ENCODE measurements at regions not wholly inside any gene's neighbourhood (a gene's known extent, or its start where the extent isn't known, plus 50 kb on each side); places are given as distances from the start of the nearest gene placed in this dataset.

DNA sequence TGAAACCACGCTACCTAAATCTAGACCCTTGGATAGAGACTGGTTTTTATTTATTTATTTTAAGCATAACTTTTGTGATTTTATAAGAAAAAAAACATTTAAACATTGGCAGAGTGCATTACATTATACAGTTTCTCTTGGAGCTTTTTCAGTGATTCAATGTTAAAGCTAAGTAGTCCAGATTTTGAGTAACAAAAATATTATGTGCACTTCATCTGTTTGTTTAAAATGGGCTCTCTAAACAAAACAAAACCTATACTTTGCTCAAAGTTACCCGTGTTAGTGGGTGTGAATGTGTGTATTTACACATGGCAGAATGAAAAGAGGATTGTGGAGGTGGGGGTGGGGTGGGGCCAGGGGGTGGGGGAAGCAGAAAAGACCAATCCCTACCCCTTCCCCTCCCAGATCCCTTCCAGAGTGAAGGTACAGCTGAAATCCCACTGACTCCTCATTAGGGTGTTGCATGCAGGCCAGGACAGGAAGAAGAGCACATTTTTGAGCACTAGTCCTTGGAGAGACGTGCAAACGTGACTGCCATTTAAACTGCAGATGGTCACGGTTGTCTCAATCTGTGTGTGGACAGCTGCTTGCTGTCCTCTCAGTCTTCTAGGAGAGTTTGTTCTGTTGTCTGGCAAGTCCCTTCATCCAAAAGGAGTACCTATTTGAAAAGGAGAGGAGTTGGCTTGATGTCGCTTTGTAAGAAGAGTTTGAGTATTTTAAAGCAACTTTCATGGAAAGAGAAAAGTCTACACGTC is 303.0 kb downstream of the ICOS start:
- H3K4me1 ChIP-seq: peaks cover 0 to under 1% (median 0%) of the 10 kb centered on the region in 4 donors

DNA sequence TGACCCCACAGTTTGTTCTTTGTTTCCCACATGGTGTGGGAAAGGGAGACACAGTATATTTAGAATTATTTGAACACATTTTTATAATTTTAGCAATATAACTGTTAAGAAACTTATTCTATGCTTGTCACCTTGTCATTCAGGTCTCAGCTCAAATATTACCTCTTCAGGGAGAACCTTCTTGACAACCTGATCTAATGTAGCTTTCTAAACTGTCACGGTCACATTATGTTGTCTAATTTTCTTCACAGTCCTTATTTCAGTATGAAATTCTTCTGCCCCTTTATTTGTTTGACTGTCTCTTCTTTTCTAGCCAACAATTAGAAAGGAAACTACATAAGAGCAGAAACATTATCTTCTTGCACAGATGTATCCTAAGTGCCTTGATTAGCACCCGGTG is 304.3 kb upstream of the PARD3B start:
- TF ChIP-seq CTCF (IDR thresholded peaks at IDR 0.05) (no peak), POLR2AphosphoS5 (IDR thresholded peaks at IDR 0.05) (no peak)
- intact Hi-C loops (cut with DNase I): no loop called here
- Histone ChIP-seq H3K36me3 (no peaks in the 10 kb centered on the region), H3K4me1 (peaks cover 0 to 8% (median 7%) of the 10 kb centered on the region in 4 donors), H3K27me3 (no peaks in the 10 kb centered on the region), H3K9me3 (no peaks in the 10 kb centered on the region), H3K4me3 (no peak overlapping the region), H3K27ac (no peak overlapping the region)
- WGBS, 2 donors: 85 to 88% methylated on average over 2 of the region's 2 CpGs
- no peak for DNase-seq

More for the DNA sequence above, 303.0 kb downstream of the ICOS start:
- Histone ChIP-seq H3K27ac (no peak overlapping the region), H3K36me3 (no peaks in the 10 kb centered on the region), H3K4me3 (no peak overlapping the region), H3K27me3 (no peaks in the 10 kb centered on the region), H3K9me3 (no peaks in the 10 kb centered on the region)
- TF ChIP-seq POLR2AphosphoS5 (IDR thresholded peaks at IDR 0.05) (no peak), EP300 (IDR thresholded peaks at IDR 0.05) (no peak), CTCF (IDR thresholded peaks at IDR 0.05) (no peak), POLR2A (IDR thresholded peaks at IDR 0.05) (no peak)
- DNase-seq: no peak
- WGBS, 2 donors: 61 to 74% methylated on average over 7 of the region's 7 CpGs
- intact Hi-C loops (cut with DNase I): no loop called here

DNA sequence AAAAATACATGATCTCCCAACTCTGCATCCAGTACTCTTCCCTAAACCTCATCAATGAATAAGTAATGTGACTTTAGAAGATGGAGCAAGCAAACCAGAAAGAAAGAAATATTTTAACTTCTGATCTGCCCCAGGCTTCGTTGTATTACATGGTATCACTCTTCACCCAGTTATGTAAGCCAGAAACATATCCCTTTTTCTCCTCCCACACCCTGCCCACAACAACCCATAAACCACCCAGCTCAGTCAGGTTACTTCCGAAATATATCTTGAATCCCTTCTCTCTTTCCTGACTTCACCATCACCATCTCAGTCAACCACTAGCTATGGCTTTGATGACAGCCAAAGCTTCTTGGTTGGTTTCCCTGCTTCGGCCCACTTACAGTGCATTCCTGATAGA is 295.8 kb upstream of the PARD3B start:
- intact Hi-C loops (cut with DNase I): no loop called here
- H3K36me3 ChIP-seq: no peaks in the 10 kb centered on the region
- 92% methylated on average over 3 of the region's 3 CpGs for WGBS, 2 donors
- no peak overlapping the region for H3K27ac ChIP-seq
- H3K4me1 ChIP-seq: peaks cover 0 to 35% (median 29%) of the 10 kb centered on the region in 4 donors
- TF ChIP-seq EP300 (IDR thresholded peaks at IDR 0.05) (no peak), POLR2A (IDR thresholded peaks at IDR 0.05) (no peak), POLR2AphosphoS5 (IDR thresholded peaks at IDR 0.05) (no peak), CTCF (IDR thresholded peaks at IDR 0.05) (no peak)
- no peak for DNase-seq
- H3K4me3 ChIP-seq: no peak overlapping the region
- H3K9me3 ChIP-seq: no peaks in the 10 kb centered on the region
- no peaks in the 10 kb centered on the region for H3K27me3 ChIP-seq

DNA sequence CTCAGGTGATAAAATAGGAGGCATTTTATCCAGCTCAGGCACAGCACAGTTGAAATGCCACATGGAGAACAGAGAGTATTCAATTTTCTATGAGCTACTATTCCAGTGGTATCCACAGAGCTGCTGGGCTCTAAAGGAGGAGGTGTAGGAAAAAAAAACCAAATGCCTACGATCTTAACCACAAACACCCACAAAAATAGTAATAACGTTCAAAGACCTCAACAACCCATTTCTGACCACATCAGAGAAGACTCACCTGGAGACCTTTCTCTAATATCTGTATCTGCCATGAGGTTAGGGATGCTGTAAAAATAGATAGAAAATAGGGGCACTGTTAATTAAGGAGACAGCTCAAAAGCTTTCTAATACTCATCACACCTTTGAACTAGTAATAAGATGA is 294.6 kb upstream of the PARD3B start:
- intact Hi-C loops (cut with DNase I): no loop called here
- no peak for DNase-seq
- no peak overlapping the region for H3K4me3 ChIP-seq
- no peaks in the 10 kb centered on the region for H3K9me3 ChIP-seq
- TF ChIP-seq POLR2A (IDR thresholded peaks at IDR 0.05) (no peak), CTCF (IDR thresholded peaks at IDR 0.05) (no peak), EP300 (IDR thresholded peaks at IDR 0.05) (no peak), POLR2AphosphoS5 (IDR thresholded peaks at IDR 0.05) (no peak)
- WGBS, 2 donors: 46 to 81% methylated on average over 2 of the region's 2 CpGs
- H3K27me3 ChIP-seq: no peaks in the 10 kb centered on the region
- no peak overlapping the region for H3K27ac ChIP-seq
- H3K36me3 ChIP-seq: no peaks in the 10 kb centered on the region
- peaks cover 0 to 30% (median 25%) of the 10 kb centered on the region in 4 donors for H3K4me1 ChIP-seq
